ENCODE measurements at regions not wholly inside any gene's neighbourhood (a gene's known extent, or its start where the extent isn't known, plus 50 kb on each side); places are given as distances from the start of the nearest gene placed in this dataset.

GRCh38 chr18:57908092-57908491 is 105.0 kb upstream of the ATP8B1 start:
- POLR2A ChIA-PET: no interaction called here
- Histone ChIP-seq H3K27me3 (ENCODE audit: control insufficient read depth in 2 of 2, insufficient read depth in 2 of 2, low read length in 2 of 2) (no peaks in the 10 kb centered on the region), H3K4me2 (ENCODE audit: insufficient read depth, low read length) (no peak overlapping the region), H3K79me2 (ENCODE audit: control insufficient read depth, insufficient read depth, low read length) (no peaks in the 10 kb centered on the region), H3K4me1 (ENCODE audit: control insufficient read depth, extremely low read depth, insufficient read depth, low read length) (peaks cover 4% of the 10 kb centered on the region), H4K20me1 (replicated peaks; ENCODE audit: control insufficient read depth, extremely low read depth, insufficient read depth, low read length) (no peaks in the 10 kb centered on the region), H2AFZ (ENCODE audit: low read depth, low read length) (no peak overlapping the region), H3K9me1 (replicated peaks; ENCODE audit: control insufficient read depth, extremely low read depth, insufficient read depth, low read length) (no peaks in the 10 kb centered on the region), H3K9me3 (replicated peaks; ENCODE audit: control insufficient read depth, insufficient read depth, low read length) (no peaks in the 10 kb centered on the region), H3K27ac (ENCODE audit: insufficient read depth, low read depth, low read length) (no peak overlapping the region), H3K4me3 (replicated peaks in 1 of 3; ENCODE audit: insufficient read depth in 1 of 3, low read depth in 1 of 3, low read length in 3 of 3) (no peak overlapping the region), H3K36me3 (ENCODE audit: control insufficient read depth in 2 of 2, extremely low read depth in 1 of 2, insufficient read depth in 2 of 2, low read length in 2 of 2) (no peaks in the 10 kb centered on the region), H3K9ac (replicated peaks; ENCODE audit: extremely low read depth, insufficient read depth, low read length) (no peak overlapping the region)
- TF ChIP-seq MYC (IDR thresholded peaks at IDR 0.05; ENCODE audit: low read depth, low read length): no peak
- no peak for TF ChIP-seq EZH2 (IDR thresholded peaks at IDR 0.05; ENCODE audit: borderline replicate concordance, low read depth, low read length, severe bottlenecking)
- peak; percentile 37 for TF ChIP-seq POLR2AphosphoS5 (IDR thresholded peaks at IDR 0.05; ENCODE audit: insufficient read depth, low read depth, low read length)
- TF ChIP-seq MAX (IDR thresholded peaks at IDR 0.05; ENCODE audit: insufficient read depth, insufficient read length): no peak
- intact Hi-C loops (cut with micrococcal nuclease): no loop called here
- CTCF ChIA-PET: interaction anchor here (1.0 to 2.1 kb wide), 4 partner anchors 135 to 227 kb away, joined by 3 to 8 read pairs (median 4); no protein-coding TSS in a partner anchor
- DNase-seq (ENCODE audit: low read depth, low spot score) (peak; percentile 46), FAIRE-seq (no peak)
- no TSS peak for BruUV-seq (replicated peaks)
- dilution Hi-C loops (cut with MboI; ENCODE audit: extremely low pct_ligation_motif_present, low sequenced_read_pairs): no loop called here

GRCh38 chr18:57907550-57907949 is 104.4 kb upstream of the ATP8B1 start:
- no peaks in the 10 kb centered on the region for H3K9me1 ChIP-seq (replicated peaks; ENCODE audit: control insufficient read depth, extremely low read depth, insufficient read depth, low read length)
- no peaks in the 10 kb centered on the region for H3K79me2 ChIP-seq (ENCODE audit: control insufficient read depth, insufficient read depth, low read length)
- H3K27ac ChIP-seq (ENCODE audit: insufficient read depth, low read depth, low read length): no peak overlapping the region
- H3K4me3 ChIP-seq (replicated peaks in 1 of 3; ENCODE audit: insufficient read depth in 1 of 3, low read depth in 1 of 3, low read length in 3 of 3): no peak overlapping the region
- POLR2A ChIA-PET: no interaction called here
- DNase-seq (ENCODE audit: low read depth, low spot score): no peak
- no TSS peak for BruUV-seq (replicated peaks)
- no peak overlapping the region for H2AFZ ChIP-seq (ENCODE audit: low read depth, low read length)
- no peaks in the 10 kb centered on the region for H3K9me3 ChIP-seq (replicated peaks; ENCODE audit: control insufficient read depth, insufficient read depth, low read length)
- dilution Hi-C loops (cut with MboI; ENCODE audit: extremely low pct_ligation_motif_present, low sequenced_read_pairs) (no loop called here), intact Hi-C loops (cut with micrococcal nuclease) (no loop called here)
- no peak for TF ChIP-seq GATA2 (IDR thresholded peaks at IDR 0.05; ENCODE audit: insufficient read depth, insufficient read length, low read depth, low read length)
- no peak for TF ChIP-seq POLR2A (IDR thresholded peaks at IDR 0.05; ENCODE audit: low read depth, low read length)
- TF ChIP-seq MAX (IDR thresholded peaks at IDR 0.05; ENCODE audit: insufficient read depth, insufficient read length): no peak
- no peak for TF ChIP-seq POLR2AphosphoS5 (IDR thresholded peaks at IDR 0.05; ENCODE audit: insufficient read depth, low read depth, low read length)
- TF ChIP-seq MYC (IDR thresholded peaks at IDR 0.05; ENCODE audit: low read depth, low read length): no peak
- no peak for TF ChIP-seq CTCF (IDR thresholded peaks at IDR 0.05; ENCODE audit: extremely low read depth in 1 of 2, insufficient read depth in 1 of 2, low read depth in 1 of 2, low read length in 2 of 2)
- no peak for TF ChIP-seq JUN (IDR thresholded peaks at IDR 0.05; ENCODE audit: borderline replicate concordance, insufficient read depth, insufficient read length, low read depth)
- TF ChIP-seq FOS (IDR thresholded peaks at IDR 0.05; ENCODE audit: borderline replicate concordance, insufficient read depth, low read length): no peak
- no peak for TF ChIP-seq EZH2 (IDR thresholded peaks at IDR 0.05; ENCODE audit: borderline replicate concordance, low read depth, low read length, severe bottlenecking)
- CTCF ChIA-PET: interaction anchor here (0.8 to 2.1 kb wide), 4 partner anchors 52 to 216 kb away, joined by 3 to 8 read pairs (median 4); no protein-coding TSS in a partner anchor
- H4K20me1 ChIP-seq (replicated peaks; ENCODE audit: control insufficient read depth, extremely low read depth, insufficient read depth, low read length): no peaks in the 10 kb centered on the region
- H3K36me3 ChIP-seq (ENCODE audit: control insufficient read depth in 2 of 2, extremely low read depth in 1 of 2, insufficient read depth in 2 of 2, low read length in 2 of 2): no peaks in the 10 kb centered on the region
- no peaks in the 10 kb centered on the region for H3K27me3 ChIP-seq (ENCODE audit: control insufficient read depth in 2 of 2, insufficient read depth in 2 of 2, low read length in 2 of 2)
- no peak overlapping the region for H3K9ac ChIP-seq (replicated peaks; ENCODE audit: extremely low read depth, insufficient read depth, low read length)
- FAIRE-seq: no peak
- H3K4me2 ChIP-seq (ENCODE audit: insufficient read depth, low read length): no peak overlapping the region
- H3K4me1 ChIP-seq (ENCODE audit: control insufficient read depth, extremely low read depth, insufficient read depth, low read length): peaks cover 4% of the 10 kb centered on the region

Measured in endothelial cell of umbilical vein (primary cell).